AG04450 (cell line): ENCODE measurements at regions not wholly inside any gene's neighbourhood (a gene's known extent, or its start where the extent isn't known, plus 50 kb on each side); places are given as distances from the start of the nearest gene placed in this dataset. TPM values are rescaled to one million over a fixed set of nuclear protein-coding genes. Genes with fewer than 3 reads are reported as not detected.
"Not testable (repeated sequence)": the region's sequence is repeated elsewhere in the genome, so short reads cannot be mapped to it uniquely, and the experiment has no call there.

Experiments used
- CTCF ChIA-PET: fragments of 300-600, 350-600 bp; formaldehyde crosslinking; extraction: SDS; loops from one replicate; lab custom pipeline; 2022; ENCODE audit warnings: antibody characterized with exemption, inconsistent platforms; lab: Charles Lee
- POLR2A ChIA-PET: fragments of 350-600 bp; formaldehyde crosslinking; extraction: SDS; loops from one replicate; lab custom pipeline; 2021; ENCODE audit warnings: antibody characterized with exemption, inconsistent platforms; lab: Yijun Ruan, JAX
- DNase-seq: peaks from one replicate; pipeline ENCODE4 v3.0.0-alpha.2; 2011; ENCODE audit warnings: low read depth, low spot score
- H3K27ac ChIP-seq: one replicate; pipeline ENCODE4 v1.5.1; 2012; ENCODE audit warnings: low read depth, low read length, control low read depth
- H3K27me3 ChIP-seq: one replicate; pipeline ENCODE4 v1.6.0; 2012; ENCODE audit warnings: low read length; ENCODE audit not compliant: control insufficient read depth, insufficient read depth
- H3K4me3 ChIP-seq: 2 replicates; pipeline ENCODE4 v1.5.1; 2011; ENCODE audit warnings: mild to moderate bottlenecking, low read depth, low read length, control low read depth
- H3K9me3 ChIP-seq: 2 replicates; pipeline ENCODE4 v1.5.1; 2012; ENCODE audit warnings: low read length; ENCODE audit not compliant: control insufficient read depth, insufficient read depth
- CTCF ChIP-seq: IDR thresholded peaks from 2 replicates; pipeline ENCODE4 v1.5.1; 2011; ENCODE audit warnings: low read depth, low read length, control low read depth, inconsistent platforms
- small RNA-seq: library from RNA; depleted of rRNA; stranded (forward); fragments of <200 nt; gene quantifications from one replicate; pipeline ENCODE3, GENCODE V24; 2012; ENCODE audit warnings: low read depth; ENCODE audit not compliant: insufficient read length

GRCh38 chr20:53645582-53645897 lies 51.9 kb upstream of the ZNF217 start:
- ChIA-PET POLR2A (interaction anchor here (0.7 kb wide), 1 partner anchor 17 kb away, joined by 3 read pairs; no protein-coding TSS in a partner anchor), CTCF (interaction anchor here (0.8 kb wide), 1 partner anchor 51 kb away, joined by 3 read pairs; the partner anchor contains the start of gene ZNF217)

GRCh38 chr20:53644108-53644507 lies 50.5 kb upstream of the ZNF217 start:
- H3K27ac ChIP-seq, POLR2A ChIA-PET: not testable (repeated sequence)

More at GRCh38 chr20:53645582-53645897, 51.9 kb upstream of the ZNF217 start:
- Histone ChIP-seq H3K4me3 (no peak overlapping the region), H3K9me3 (no peaks in the 10 kb centered on the region), H3K27me3 (no peaks in the 10 kb centered on the region), H3K27ac (no peak overlapping the region)
- no peak for DNase-seq
- TF ChIP-seq CTCF = no peak

More at GRCh38 chr20:53644108-53644507, 50.5 kb upstream of the ZNF217 start:
- H3K27me3 ChIP-seq, DNase-seq, CTCF ChIA-PET, H3K9me3 ChIP-seq, H3K4me3 ChIP-seq: not testable (repeated sequence)

Small RNA genes in the stretch of these regions (small RNA-seq; reads per million reads assigned to genes)
- not detected for gene RNU7-14P
